ENCODE measurements at regions not wholly inside any gene's neighbourhood (a gene's known extent, or its start where the extent isn't known, plus 50 kb on each side); places are given as distances from the start of the nearest gene placed in this dataset.

DNA sequence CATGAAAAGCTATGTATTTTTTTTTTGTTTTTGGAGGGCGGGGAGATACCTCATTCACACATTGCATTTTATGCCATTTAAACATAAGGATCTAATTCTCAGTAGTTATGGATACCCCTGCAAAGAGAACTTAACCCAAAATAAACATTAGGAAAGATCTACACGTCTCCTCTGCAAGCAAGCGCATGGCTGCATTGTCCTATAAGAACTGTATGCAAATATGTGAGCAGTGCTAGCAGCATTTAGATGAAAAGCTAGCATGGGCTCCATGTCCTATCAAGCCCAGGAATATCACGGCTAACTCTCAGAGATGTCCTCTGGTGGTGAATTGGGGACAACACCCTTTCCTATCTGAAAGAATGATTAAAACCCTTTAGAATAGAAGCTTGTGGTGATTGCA, 292.8 kb downstream of the MEX3B start:
- Histone ChIP-seq H3K23me2 (ENCODE audit: insufficient read length, low read depth, low read length, poor library complexity, severe bottlenecking) (no peaks in the 10 kb centered on the region), H4K91ac (ENCODE audit: insufficient read length, low read depth, low read length) (no peak overlapping the region), H2AK5ac (ENCODE audit: insufficient read length, low read length) (no peak overlapping the region), H3K9me3 (ENCODE audit: control insufficient read depth, low read depth, low read length) (no peaks in the 10 kb centered on the region), H3K27ac (ENCODE audit: insufficient read length, low read depth, low read length) (no peak overlapping the region), H2BK20ac (ENCODE audit: low read depth, low read length, poor library complexity, severe bottlenecking) (no peak overlapping the region), H3K79me1 (ENCODE audit: insufficient read depth, low read depth, low read length, poor library complexity, severe bottlenecking) (no peaks in the 10 kb centered on the region), H3K4me2 (ENCODE audit: insufficient read depth, insufficient read length, low read length) (no peak overlapping the region), H3K14ac (ENCODE audit: insufficient read depth, low read length) (no peak overlapping the region), H4K8ac (replicated peaks; ENCODE audit: insufficient read length, low read depth, low read length) (no peak overlapping the region), H3K27me3 (ENCODE audit: insufficient read depth, low read length) (no peaks in the 10 kb centered on the region), H3K4me1 (ENCODE audit: insufficient read depth, low read length) (peaks cover 12% of the 10 kb centered on the region), H3K56ac (ENCODE audit: insufficient read length, low read depth, low read length) (no peak overlapping the region), H2BK15ac (ENCODE audit: low read depth, low read length) (no peak overlapping the region), H4K20me1 (ENCODE audit: control insufficient read depth, insufficient read depth, insufficient read length) (no peaks in the 10 kb centered on the region), H3K23ac (ENCODE audit: insufficient read length, low read depth, low read length) (no peak overlapping the region), H3K18ac (ENCODE audit: insufficient read length, low read depth, low read length) (no peak overlapping the region), H2AFZ (ENCODE audit: low read length) (no peak overlapping the region), H3K9ac (ENCODE audit: extremely low read depth, insufficient read length, low read length) (no peak overlapping the region), H2BK12ac (ENCODE audit: insufficient read length, low read depth, low read length) (no peak overlapping the region), H3K4ac (ENCODE audit: low read depth, low read length) (no peak overlapping the region), H2BK5ac (ENCODE audit: insufficient read length, low read length) (no peak overlapping the region), H4K5ac (ENCODE audit: insufficient read length, low read depth, low read length) (no peak overlapping the region), H2BK120ac (ENCODE audit: low read depth, low read length, poor library complexity, severe bottlenecking) (no peak overlapping the region), H3K79me2 (ENCODE audit: insufficient read depth, low read length) (no peaks in the 10 kb centered on the region), H3T11ph (ENCODE audit: low read length) (no peak overlapping the region)
- H3K36me3 Mint-ChIP-seq (ENCODE audit: insufficient read depth in 1 of 3, low read depth in 3 of 3): peaks cover 0 to 2% (median 0%) of the 10 kb centered on the region in 3 experiments; a peak in 1 of 7 replicates
- TF ChIP-seq, protein P1, sequence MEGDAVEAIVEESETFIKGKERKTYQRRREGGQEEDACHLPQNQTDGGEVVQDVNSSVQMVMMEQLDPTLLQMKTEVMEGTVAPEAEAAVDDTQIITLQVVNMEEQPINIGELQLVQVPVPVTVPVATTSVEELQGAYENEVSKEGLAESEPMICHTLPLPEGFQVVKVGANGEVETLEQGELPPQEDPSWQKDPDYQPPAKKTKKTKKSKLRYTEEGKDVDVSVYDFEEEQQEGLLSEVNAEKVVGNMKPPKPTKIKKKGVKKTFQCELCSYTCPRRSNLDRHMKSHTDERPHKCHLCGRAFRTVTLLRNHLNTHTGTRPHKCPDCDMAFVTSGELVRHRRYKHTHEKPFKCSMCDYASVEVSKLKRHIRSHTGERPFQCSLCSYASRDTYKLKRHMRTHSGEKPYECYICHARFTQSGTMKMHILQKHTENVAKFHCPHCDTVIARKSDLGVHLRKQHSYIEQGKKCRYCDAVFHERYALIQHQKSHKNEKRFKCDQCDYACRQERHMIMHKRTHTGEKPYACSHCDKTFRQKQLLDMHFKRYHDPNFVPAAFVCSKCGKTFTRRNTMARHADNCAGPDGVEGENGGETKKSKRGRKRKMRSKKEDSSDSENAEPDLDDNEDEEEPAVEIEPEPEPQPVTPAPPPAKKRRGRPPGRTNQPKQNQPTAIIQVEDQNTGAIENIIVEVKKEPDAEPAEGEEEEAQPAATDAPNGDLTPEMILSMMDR (conservative IDR thresholded peaks at IDR 0.05): peak; percentile 33; the same call in 1 of the 3 replicates
- DNase-seq: no peak
- no peak overlapping the region for H3K4me3 Mint-ChIP-seq
- no CpG with 5 or more reads among the region's 4 CpGs for WGBS (ENCODE audit: extremely low coverage, insufficient read length, low lambda C conversion rate)
- H3K9me3 Mint-ChIP-seq: no peaks in the 10 kb centered on the region; a peak in 1 of 5 replicates
- H3K27me3 Mint-ChIP-seq (ENCODE audit: low read depth): no peaks in the 10 kb centered on the region
- H3K4me1 Mint-ChIP-seq: peaks cover 37 to 40% of the 10 kb centered on the region in 2 experiments
- H3K27ac Mint-ChIP-seq: no peak overlapping the region

All from H9 (cell line).